HL-60 (cell line): ENCODE measurements at regions not wholly inside any gene's neighbourhood (a gene's known extent, or its start where the extent isn't known, plus 50 kb on each side); places are given as distances from the start of the nearest gene placed in this dataset.

Source experiments
- DNase-seq, 2 experiments: peaks; one replicate each; pipeline ENCODE4 v3.0.0-alpha.2; 2010 to 2020; ENCODE audit warnings: low read depth in 1 of 2, low spot score in 1 of 2
- H3K27ac ChIP-seq: fragments of 250-450 bp; sonication (Bioruptor Pico); replicated peaks from 2 replicates; pipeline ENCODE4 v1.5.1; 2020; ENCODE audit warnings: mild to moderate bottlenecking, moderate library complexity
- H3K27me3 ChIP-seq: fragments of 250-450 bp; sonication (Bioruptor Pico); 2 replicates; pipeline ENCODE4 v1.5.1; 2021; ENCODE audit warnings: mild to moderate bottlenecking, moderate library complexity; ENCODE audit not compliant: insufficient read depth, poor library complexity, severe bottlenecking
- H3K4me3 ChIP-seq: replicated peaks from 2 replicates; pipeline ENCODE4 v1.5.1; 2011; ENCODE audit warnings: mild to moderate bottlenecking, control low read depth, low read length; ENCODE audit not compliant: insufficient read depth
- CTCF ChIP-seq: IDR thresholded peaks from one replicate; pipeline ENCODE4 v1.5.1; 2011; ENCODE audit warnings: low read length, control low read depth, inconsistent platforms; ENCODE audit not compliant: insufficient read depth
- GABPA ChIP-seq: IDR thresholded peaks from 2 replicates; pipeline ENCODE4 v1.6.1; 2012; ENCODE audit warnings: low read depth
- POLR2AphosphoS5 ChIP-seq: IDR thresholded peaks from 2 replicates; pipeline ENCODE4 v1.6.1; 2012; ENCODE audit warnings: low read depth
- REST ChIP-seq: IDR thresholded peaks from 2 replicates; pipeline ENCODE4 v1.6.1; 2012; ENCODE audit warnings: low read depth; ENCODE audit not compliant: insufficient replicate concordance
- SPI1 ChIP-seq: IDR thresholded peaks from 2 replicates; pipeline ENCODE4 v1.6.1; 2012; ENCODE audit warnings: low read depth, mild to moderate bottlenecking, borderline replicate concordance

GRCh38 chr9:108274971-108275370, 580.8 kb downstream of the ACTL7B start:
- no peak for DNase-seq
- no peak overlapping the region for H3K27ac ChIP-seq
- no peak overlapping the region for H3K4me3 ChIP-seq
- no peaks in the 10 kb centered on the region for H3K27me3 ChIP-seq
- no peak for TF ChIP-seq REST
- TF ChIP-seq POLR2AphosphoS5: no peak
- no peak for TF ChIP-seq SPI1
- no peak for TF ChIP-seq GABPA
- no peak for TF ChIP-seq CTCF

GRCh38 chr9:108273988-108274387, 581.8 kb downstream of the ACTL7B start:
- TF ChIP-seq CTCF (no peak), GABPA (no peak), REST (no peak), SPI1 (no peak), POLR2AphosphoS5 (no peak)
- Histone ChIP-seq H3K27ac (no peak overlapping the region), H3K27me3 (no peaks in the 10 kb centered on the region), H3K4me3 (no peak overlapping the region)
- DNase-seq: no peak

GRCh38 chr9:108272349-108272899, 583.4 kb downstream of the ACTL7B start:
- Histone ChIP-seq H3K27ac (no peak overlapping the region), H3K27me3 (no peaks in the 10 kb centered on the region), H3K4me3 (no peak overlapping the region)
- DNase-seq: peak; percentile 12 to 15
- peak; percentile 13 for TF ChIP-seq CTCF
- TF ChIP-seq SPI1: no peak

- no peak for DNase-seq
- Histone ChIP-seq H3K27ac (no peak overlapping the region), H3K4me3 (no peak overlapping the region), H3K27me3 (no peaks in the 10 kb centered on the region)
- no peak for TF ChIP-seq POLR2AphosphoS5
- no peak for TF ChIP-seq CTCF
- TF ChIP-seq REST: no peak
- no peak for TF ChIP-seq SPI1
- no peak for TF ChIP-seq GABPA
Measured at GRCh38 chr9:108271646-108272348, 584.0 kb downstream of the ACTL7B start.
